K562 (cell line): ENCODE measurements at regions not wholly inside any gene's neighbourhood (a gene's known extent, or its start where the extent isn't known, plus 50 kb on each side); places are given as distances from the start of the nearest gene placed in this dataset.

Experiments used
- ATAC-seq: fragments of 200-7000 bp; cut with Tn5 transposase; 3 replicates; pipeline ENCODE4 v1.9.1; 2020; ENCODE audit warnings: moderate library complexity
- BruUV-seq: library from RNA; stranded (reverse); fragments of 400-500 nt; replicated peaks from 2 replicates; lab custom pipeline; 2021; lab: Mats Ljungman, UMichigan
- CTCF ChIA-PET: fragments of 300-600 bp; formaldehyde crosslinking; extraction: SDS; loops from one replicate; lab custom pipeline; 2021; ENCODE audit warnings: low intra/inter-chr PET ratio; lab: Yijun Ruan, JAX
- POLR2A ChIA-PET: fragments of 300-600, 350-650 bp; sonication (Branson Sonifier 250); formaldehyde crosslinking; extraction: SDS; loops from one replicate; lab custom pipeline; 2021; ENCODE audit warnings: antibody characterized with exemption, inconsistent platforms; lab: Yijun Ruan, JAX
- DNase-seq, 4 experiments: peaks; one replicate each; pipeline versions ENCODE4 v3.0.0 to v3.0.0-alpha.2; 2011 to 2018; ENCODE audit warnings: low spot score in 3 of 4, mixed read lengths in 3 of 4; ENCODE audit errors: extremely low read depth in 1 of 4
- FAIRE-seq: peaks from 2 replicates; lab custom pipeline; 2011; peaks lifted over from hg19 to GRCh38; lab: Jason Lieb, UNC
- H2AFZ ChIP-seq: 2 replicates; pipeline ENCODE4 v1.6.0; 2011; ENCODE audit warnings: low read depth, low read length, control low read depth, inconsistent platforms
- H3K27ac ChIP-seq: fragments of 200-600 bp; 3 replicates; pipeline ENCODE4 v1.8.0; 2011; ENCODE audit warnings: low read depth, mild to moderate bottlenecking, control low read depth, inconsistent platforms, low read length, moderate library complexity, mixed read lengths; ENCODE audit errors: extremely low read depth
- H3K27me3 ChIP-seq, 2 experiments: fragments of 300-600 bp in 1 of 2; 2 replicates in 1 of 2; 3 replicates in 1 of 2; pipeline versions ENCODE4 v1.6.0 to v1.8.0; 2011; ENCODE audit warnings: inconsistent platforms in 2 of 2, low read length in 2 of 2, mild to moderate bottlenecking in 1 of 2, mixed read lengths in 1 of 2, moderate library complexity in 1 of 2; ENCODE audit not compliant: control insufficient read depth in 2 of 2, insufficient read depth in 2 of 2
- H3K36me3 ChIP-seq: fragments of 300-600 bp; 3 replicates; pipeline ENCODE4 v1.8.0; 2011; ENCODE audit warnings: mild to moderate bottlenecking, low read length, inconsistent platforms; ENCODE audit not compliant: control insufficient read depth, insufficient read depth
- H3K4me1 ChIP-seq, 2 experiments: fragments of 200-600 bp in 1 of 2; replicated peaks in 1 of 2; 2 replicates in 1 of 2; 3 replicates in 1 of 2; pipeline versions ENCODE4 v1.5.1 to v1.8.0; 2011; ENCODE audit warnings: inconsistent platforms in 2 of 2, low read length in 2 of 2, mild to moderate bottlenecking in 1 of 2, mixed read lengths in 1 of 2, moderate library complexity in 1 of 2; ENCODE audit not compliant: control insufficient read depth in 2 of 2, insufficient read depth in 2 of 2
- H3K4me2 ChIP-seq: 2 replicates; pipeline ENCODE4 v1.6.1; 2011; ENCODE audit warnings: low read length, control low read depth, inconsistent platforms, mixed read lengths; ENCODE audit not compliant: insufficient read depth
- H3K4me3 ChIP-seq: fragments of 200-600 bp; sonication (generic), shearing (Covaris generic); 2 replicates; pipeline ENCODE4 v1.5.1; 2016; ENCODE audit warnings: control low read depth, inconsistent platforms
- H3K79me2 ChIP-seq: fragments of 200-600 bp; 3 replicates; pipeline ENCODE4 v1.8.0; 2011; ENCODE audit warnings: low read length, inconsistent platforms; ENCODE audit not compliant: control insufficient read depth, insufficient read depth
- H3K9ac ChIP-seq, 2 experiments: 2 replicates each; pipeline versions ENCODE4 v1.6.0 to v1.6.1; 2011; ENCODE audit warnings: low read depth in 2 of 2, low read length in 2 of 2, control low read depth in 1 of 2, inconsistent platforms in 1 of 2, mild to moderate bottlenecking in 1 of 2, mixed read lengths in 1 of 2; ENCODE audit not compliant: insufficient read depth in 1 of 2
- H3K9me1 ChIP-seq: one replicate; pipeline ENCODE4 v1.6.0; 2011; ENCODE audit warnings: inconsistent platforms, mild to moderate bottlenecking, low read length, moderate library complexity; ENCODE audit not compliant: control insufficient read depth, insufficient read depth
- H3K9me3 ChIP-seq: replicated peaks from 2 replicates; pipeline ENCODE4 v1.5.1; 2011; ENCODE audit warnings: low read depth, low read length, inconsistent platforms; ENCODE audit not compliant: control insufficient read depth, insufficient read depth
- H4K20me1 ChIP-seq: replicated peaks from 2 replicates; pipeline ENCODE4 v1.6.1; 2011; ENCODE audit warnings: low read length, inconsistent platforms, mixed read lengths; ENCODE audit not compliant: control insufficient read depth, insufficient read depth
- ARID3A ChIP-seq: IDR thresholded peaks from 2 replicates; pipeline ENCODE4 v1.6.1; 2012; ENCODE audit warnings: low read depth, low read length, improper control_type of control experiment, borderline replicate concordance
- HDAC2 ChIP-seq: fragments of 450-650 bp; IDR thresholded peaks from 2 replicates; pipeline ENCODE4 v1.6.1; 2016; ENCODE audit warnings: mild to moderate bottlenecking
- KDM5B ChIP-seq: fragments of 200-600 bp; sonication (generic); IDR thresholded peaks from 2 replicates; pipeline ENCODE4 v1.6.1; 2012; ENCODE audit warnings: low read depth, mild to moderate bottlenecking, moderate library complexity, low read length, control low read depth, inconsistent platforms; ENCODE audit not compliant: insufficient replicate concordance
- NFE2 ChIP-seq: IDR thresholded peaks from 2 replicates; pipeline ENCODE4 v1.6.1; 2014; ENCODE audit warnings: antibody characterized with exemption, low read depth
- NR4A1 ChIP-seq, 2 experiments: fragments of 250-450 bp in 1 of 2; fragments of 450-650 bp in 1 of 2; sonication (Bioruptor Pico) in 1 of 2; IDR thresholded peaks; 2 replicates each; pipeline versions ENCODE4 v1.4.0 to v1.6.1; 2016 to 2020; ENCODE audit warnings: mild to moderate bottlenecking in 2 of 2, missing compliant biosample characterization in 1 of 2, missing genetic modification characterization in 1 of 2, moderate library complexity in 1 of 2
- WGBS: fragments of 100-300 bp; shearing (Covaris generic); methylation state at CpG from one replicate; pipeline ENCODE4 v1.1.6; 2016; ENCODE audit warnings: low coverage, mixed read lengths; ENCODE audit not compliant: insufficient coverage; ENCODE audit errors: missing lambda C conversion rate; 5-methylcytosine and 5-hydroxymethylcytosine counted together
- in situ Hi-C: fragments of 300-500 bp; cut with MboI; formaldehyde crosslinking; loops from 4 replicates; pipeline ENCODE4 v1.15.0; 2018; ENCODE audit warnings: inconsistent platforms, mixed read lengths
- intact Hi-C: fragments of 100-400 bp; cut with micrococcal nuclease; formaldehyde crosslinking; loops from 2 replicates; pipeline ENCODE4 v1.14.2; 2022
- TF ChIP-seq, protein P1 (sequence below), 3 experiments: IDR thresholded peaks in 2 of 3; conservative IDR thresholded peaks in 1 of 3; 2 replicates each; pipeline ENCODE4 v1.5.1; 2011 to 2012; ENCODE audit warnings: low read length in 3 of 3, mild to moderate bottlenecking in 3 of 3, control low read depth in 2 of 3, improper control_type of control experiment in 1 of 3, inconsistent platforms in 1 of 3, low read depth in 1 of 3, mixed read lengths in 1 of 3, moderate library complexity in 1 of 3; ENCODE audit not compliant: insufficient read depth in 2 of 3
- TF ChIP-seq, protein P2 (sequence below): fragments of 250-450 bp; sonication (Bioruptor Pico); IDR thresholded peaks from 2 replicates; pipeline ENCODE4 v1.4.0; 2020; ENCODE audit warnings: mild to moderate bottlenecking, moderate library complexity
- TF ChIP-seq, protein P3 (sequence below): fragments of 450-650 bp; IDR thresholded peaks from 2 replicates; pipeline ENCODE4 v1.6.1; 2014; ENCODE audit warnings: low read depth, mild to moderate bottlenecking, moderate library complexity, borderline replicate concordance

DNA sequence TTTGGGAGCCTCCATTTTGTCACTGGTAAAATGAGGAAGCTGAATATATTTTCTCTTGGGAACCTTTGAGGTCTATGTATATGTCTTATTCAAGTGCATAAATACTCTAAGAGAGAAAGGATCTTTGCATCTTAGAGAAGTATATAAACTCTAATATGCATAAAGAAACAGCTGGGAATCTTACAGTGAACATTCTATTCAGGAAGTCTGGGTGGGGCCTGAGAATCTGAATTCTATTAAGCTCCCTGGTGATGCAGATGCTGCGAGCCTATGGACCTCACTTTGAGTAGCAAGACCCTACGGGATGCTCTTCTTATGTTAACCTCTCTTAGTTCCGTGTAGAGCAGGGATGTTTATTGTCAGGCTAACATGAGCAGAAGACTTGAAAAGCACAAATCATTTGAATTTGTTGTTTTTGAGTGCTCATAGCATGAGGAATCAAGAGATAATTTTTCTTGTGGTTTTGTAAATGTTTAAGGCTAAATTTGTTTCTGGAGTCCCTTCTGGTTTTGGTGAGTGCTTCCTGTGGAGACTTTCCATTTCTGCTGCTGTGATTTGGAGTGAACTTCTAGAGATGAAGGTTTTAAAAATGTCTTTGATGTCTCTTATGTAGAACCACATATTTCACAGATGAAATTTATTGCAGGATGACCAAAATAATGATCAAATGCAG is 281.2 kb upstream of the JAG1 start:
- ChIA-PET POLR2A (no interaction called here), CTCF (no interaction called here)
- Histone ChIP-seq H3K9ac (no peak overlapping the region), H2AFZ (no peak overlapping the region), H4K20me1 (no peaks in the 10 kb centered on the region), H3K36me3 (no peaks in the 10 kb centered on the region), H3K4me1 (no peaks in the 10 kb centered on the region), H3K9me3 (no peaks in the 10 kb centered on the region), H3K4me3 (no peak overlapping the region), H3K9me1 (no peaks in the 10 kb centered on the region), H3K79me2 (no peaks in the 10 kb centered on the region), H3K4me2 (no peak overlapping the region), H3K27me3 (no peaks in the 10 kb centered on the region), H3K27ac (no peak overlapping the region)
- DNase-seq: no peak
- WGBS: 0% methylated on average over 2 of the region's 3 CpGs
- no peak for ATAC-seq
- intact Hi-C loops (no loop called here), in situ Hi-C loops (no loop called here)
- BruUV-seq: no TSS peak
- FAIRE-seq: no peak
- TF ChIP-seq KDM5B: no peak
- TF ChIP-seq, protein P1, sequence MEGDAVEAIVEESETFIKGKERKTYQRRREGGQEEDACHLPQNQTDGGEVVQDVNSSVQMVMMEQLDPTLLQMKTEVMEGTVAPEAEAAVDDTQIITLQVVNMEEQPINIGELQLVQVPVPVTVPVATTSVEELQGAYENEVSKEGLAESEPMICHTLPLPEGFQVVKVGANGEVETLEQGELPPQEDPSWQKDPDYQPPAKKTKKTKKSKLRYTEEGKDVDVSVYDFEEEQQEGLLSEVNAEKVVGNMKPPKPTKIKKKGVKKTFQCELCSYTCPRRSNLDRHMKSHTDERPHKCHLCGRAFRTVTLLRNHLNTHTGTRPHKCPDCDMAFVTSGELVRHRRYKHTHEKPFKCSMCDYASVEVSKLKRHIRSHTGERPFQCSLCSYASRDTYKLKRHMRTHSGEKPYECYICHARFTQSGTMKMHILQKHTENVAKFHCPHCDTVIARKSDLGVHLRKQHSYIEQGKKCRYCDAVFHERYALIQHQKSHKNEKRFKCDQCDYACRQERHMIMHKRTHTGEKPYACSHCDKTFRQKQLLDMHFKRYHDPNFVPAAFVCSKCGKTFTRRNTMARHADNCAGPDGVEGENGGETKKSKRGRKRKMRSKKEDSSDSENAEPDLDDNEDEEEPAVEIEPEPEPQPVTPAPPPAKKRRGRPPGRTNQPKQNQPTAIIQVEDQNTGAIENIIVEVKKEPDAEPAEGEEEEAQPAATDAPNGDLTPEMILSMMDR (IDR thresholded peaks at IDR 0.05 in 2 of 3, conservative IDR thresholded peaks at IDR 0.05 in 1 of 3; ENCODE audit: insufficient read depth in 2 of 3, low read depth in 1 of 3, low read length in 3 of 3): no peak
- TF ChIP-seq NFE2: no peak
- TF ChIP-seq, protein P2, sequence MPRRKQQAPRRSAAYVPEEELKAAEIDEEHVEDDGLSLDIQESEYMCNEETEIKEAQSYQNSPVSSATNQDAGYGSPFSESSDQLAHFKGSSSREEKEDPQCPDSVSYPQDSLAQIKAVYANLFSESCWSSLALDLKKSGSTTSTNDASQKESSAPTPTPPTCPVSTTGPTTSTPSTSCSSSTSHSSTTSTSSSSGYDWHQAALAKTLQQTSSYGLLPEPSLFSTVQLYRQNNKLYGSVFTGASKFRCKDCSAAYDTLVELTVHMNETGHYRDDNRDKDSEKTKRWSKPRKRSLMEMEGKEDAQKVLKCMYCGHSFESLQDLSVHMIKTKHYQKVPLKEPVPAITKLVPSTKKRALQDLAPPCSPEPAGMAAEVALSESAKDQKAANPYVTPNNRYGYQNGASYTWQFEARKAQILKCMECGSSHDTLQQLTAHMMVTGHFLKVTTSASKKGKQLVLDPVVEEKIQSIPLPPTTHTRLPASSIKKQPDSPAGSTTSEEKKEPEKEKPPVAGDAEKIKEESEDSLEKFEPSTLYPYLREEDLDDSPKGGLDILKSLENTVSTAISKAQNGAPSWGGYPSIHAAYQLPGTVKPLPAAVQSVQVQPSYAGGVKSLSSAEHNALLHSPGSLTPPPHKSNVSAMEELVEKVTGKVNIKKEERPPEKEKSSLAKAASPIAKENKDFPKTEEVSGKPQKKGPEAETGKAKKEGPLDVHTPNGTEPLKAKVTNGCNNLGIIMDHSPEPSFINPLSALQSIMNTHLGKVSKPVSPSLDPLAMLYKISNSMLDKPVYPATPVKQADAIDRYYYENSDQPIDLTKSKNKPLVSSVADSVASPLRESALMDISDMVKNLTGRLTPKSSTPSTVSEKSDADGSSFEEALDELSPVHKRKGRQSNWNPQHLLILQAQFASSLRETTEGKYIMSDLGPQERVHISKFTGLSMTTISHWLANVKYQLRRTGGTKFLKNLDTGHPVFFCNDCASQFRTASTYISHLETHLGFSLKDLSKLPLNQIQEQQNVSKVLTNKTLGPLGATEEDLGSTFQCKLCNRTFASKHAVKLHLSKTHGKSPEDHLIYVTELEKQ: no peak
- no peak for TF ChIP-seq ARID3A
- TF ChIP-seq NR4A1 (CRISPR knock-in tag; IDR thresholded peaks at IDR 0.05): no peak
- no peak for TF ChIP-seq NR4A1 (tag; IDR thresholded peaks at IDR 0.05)
- no peak for TF ChIP-seq HDAC2
- TF ChIP-seq, protein P3, sequence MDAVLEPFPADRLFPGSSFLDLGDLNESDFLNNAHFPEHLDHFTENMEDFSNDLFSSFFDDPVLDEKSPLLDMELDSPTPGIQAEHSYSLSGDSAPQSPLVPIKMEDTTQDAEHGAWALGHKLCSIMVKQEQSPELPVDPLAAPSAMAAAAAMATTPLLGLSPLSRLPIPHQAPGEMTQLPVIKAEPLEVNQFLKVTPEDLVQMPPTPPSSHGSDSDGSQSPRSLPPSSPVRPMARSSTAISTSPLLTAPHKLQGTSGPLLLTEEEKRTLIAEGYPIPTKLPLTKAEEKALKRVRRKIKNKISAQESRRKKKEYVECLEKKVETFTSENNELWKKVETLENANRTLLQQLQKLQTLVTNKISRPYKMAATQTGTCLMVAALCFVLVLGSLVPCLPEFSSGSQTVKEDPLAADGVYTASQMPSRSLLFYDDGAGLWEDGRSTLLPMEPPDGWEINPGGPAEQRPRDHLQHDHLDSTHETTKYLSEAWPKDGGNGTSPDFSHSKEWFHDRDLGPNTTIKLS: no peak
